ENCODE measurements at regions not wholly inside any gene's neighbourhood (a gene's known extent, or its start where the extent isn't known, plus 50 kb on each side); places are given as distances from the start of the nearest gene placed in this dataset.

DNA sequence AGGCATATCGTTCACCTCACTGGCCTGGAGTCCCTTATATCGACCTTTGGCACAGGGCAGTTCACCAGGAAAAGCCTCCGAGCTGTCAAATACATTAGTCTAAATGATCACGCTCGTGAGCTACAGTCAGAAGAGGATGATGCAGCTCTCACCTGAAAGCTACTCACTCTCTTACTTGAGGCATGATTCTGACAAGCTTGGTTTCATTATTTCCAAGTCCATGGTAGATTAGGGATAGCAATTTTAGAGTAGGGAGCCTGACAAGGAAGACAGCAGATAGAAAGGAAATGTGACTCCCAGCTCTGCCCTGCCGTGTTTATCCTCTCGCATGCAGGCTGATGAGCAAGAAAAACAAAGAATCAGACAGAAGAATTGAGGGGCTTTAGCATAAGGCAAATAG, 98.0 kb upstream of the MAP1B start:
- DNase-seq: no peak

DNA sequence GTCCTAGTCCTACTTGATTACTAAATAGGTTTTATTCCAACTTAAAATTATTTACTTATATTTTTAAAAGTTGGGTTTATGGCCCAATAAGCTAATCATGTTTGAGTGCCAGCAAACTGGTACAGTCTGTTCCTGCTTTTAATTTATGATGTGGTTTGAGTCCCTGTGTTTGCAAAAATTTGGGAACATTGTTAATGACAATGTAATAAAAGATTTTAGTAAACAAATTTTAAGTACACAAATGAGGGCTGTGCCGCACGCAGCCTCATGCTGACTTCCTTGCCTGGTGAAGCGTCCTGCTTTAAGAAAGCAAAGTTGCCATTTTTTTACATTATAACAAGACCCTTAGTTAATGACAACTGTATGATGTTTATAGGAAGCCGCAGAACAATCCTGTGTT, 96.8 kb upstream of the MAP1B start:
- no peak for DNase-seq

DNA sequence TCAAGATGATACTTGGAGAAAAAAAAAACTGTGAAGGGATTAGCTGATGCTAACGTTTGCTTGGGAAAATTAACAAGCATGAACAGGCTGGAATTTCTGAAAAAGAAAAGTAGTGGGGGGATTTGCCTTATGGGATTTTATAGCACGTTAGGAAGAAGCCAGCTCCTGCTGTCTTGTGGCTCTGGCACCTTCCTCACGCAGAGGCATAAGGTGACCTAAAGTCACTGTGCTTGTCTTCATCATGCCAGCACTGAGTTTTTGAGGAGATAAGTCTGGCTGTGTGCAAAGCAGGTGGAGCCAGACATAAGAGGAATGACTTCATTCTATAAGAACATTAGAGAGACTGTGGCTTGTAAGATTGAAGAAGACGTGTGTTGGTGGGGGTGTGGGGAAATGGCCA, 94.4 kb upstream of the MAP1B start:
- no peak for DNase-seq

DNA sequence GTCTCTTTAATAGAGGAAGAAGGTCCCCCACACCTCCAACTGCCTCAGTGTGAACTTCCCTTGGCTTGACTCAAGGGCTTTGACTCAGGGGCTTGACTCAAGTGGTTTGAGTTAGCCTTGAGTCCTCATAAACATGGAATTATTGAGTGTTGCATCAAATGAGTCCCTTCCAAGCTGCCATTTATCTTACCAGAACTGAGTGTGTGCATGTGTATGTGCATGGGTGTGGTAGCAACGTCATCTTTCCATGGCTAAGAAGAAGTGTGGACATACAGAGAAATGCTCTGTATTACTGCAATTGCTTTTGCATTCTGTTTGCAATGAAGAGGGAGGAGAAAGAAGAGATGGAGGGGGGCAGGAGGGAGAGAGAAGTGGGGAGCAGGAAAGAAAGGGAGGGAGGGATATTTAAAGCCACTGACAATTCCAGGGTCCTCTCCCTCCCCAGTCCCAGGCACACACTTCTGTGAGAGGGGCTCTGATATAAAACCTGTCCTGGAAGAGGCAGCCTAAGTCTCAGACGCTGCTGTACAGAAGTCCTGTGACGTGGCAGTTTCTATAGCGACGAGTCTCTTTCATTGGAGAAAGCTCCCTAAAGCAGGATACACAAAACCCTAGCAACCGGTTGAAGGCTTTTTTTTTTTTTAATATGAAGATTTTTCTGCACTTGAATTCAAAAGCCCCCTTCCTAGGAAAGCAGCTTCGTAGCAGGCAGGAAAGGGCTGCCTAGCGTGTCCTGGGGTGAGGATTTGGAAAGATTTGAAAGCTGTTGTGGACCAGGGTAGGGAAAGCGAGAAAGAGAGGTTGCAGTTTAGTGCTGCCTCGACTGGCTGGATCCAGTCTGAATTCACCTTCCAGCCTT, 93.3 kb upstream of the MAP1B start:
- DNase-seq: no peak

DNA sequence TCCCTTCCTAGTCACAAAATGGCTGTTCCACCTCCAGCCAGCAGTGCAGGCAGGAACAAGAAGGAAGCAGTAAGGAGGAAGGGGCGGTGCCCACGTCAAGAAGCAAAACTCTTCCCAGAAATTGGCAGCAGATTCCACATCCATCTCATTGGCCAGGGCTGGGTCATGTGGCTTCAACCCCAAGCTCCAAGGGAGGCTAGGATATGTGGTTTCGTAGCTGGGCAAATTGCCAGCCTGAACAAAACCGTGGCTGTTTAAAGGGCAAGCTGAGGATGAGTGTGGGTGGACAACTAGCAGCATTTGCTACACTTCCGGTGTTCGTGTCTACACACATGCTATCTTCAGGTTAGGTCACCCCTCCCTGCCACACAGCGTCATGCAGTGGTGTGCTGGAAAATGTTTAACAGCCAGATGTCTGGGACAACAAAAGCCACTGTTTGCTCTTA, 92.1 kb upstream of the MAP1B start:
- DNase-seq: no peak

DNA sequence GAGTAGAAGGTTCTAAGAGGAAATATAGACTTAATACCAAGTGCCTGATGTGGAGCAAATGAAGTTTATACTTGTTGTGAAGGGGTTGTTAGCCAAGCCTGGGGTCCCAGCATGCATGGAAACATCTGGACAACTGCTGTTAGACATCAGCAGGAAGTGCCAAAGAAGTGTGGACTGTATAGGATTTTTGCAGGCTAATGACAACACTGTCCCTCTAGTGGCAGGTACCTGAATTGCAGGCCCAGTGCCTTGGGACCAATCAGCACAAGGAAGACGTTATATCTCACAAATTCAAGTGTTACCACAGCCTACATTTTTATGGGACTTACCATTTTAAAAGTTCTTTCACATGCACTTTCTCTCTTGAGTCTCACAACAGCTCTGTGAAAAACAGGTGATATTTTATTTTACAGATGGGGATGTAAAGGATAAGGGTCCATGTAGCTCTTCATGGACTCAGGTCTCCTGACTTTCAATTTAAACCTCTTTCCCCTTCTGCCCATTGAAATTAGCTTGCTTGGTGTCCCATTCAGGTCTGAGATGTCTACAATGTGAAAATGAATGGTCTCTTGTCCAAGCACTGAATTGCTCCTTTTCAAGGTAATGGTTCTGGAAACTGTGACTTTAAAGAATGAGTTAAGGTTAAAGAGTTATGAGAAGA, 89.0 kb upstream of the MAP1B start:
- DNase-seq: peak; percentile 13 to 38

DNA sequence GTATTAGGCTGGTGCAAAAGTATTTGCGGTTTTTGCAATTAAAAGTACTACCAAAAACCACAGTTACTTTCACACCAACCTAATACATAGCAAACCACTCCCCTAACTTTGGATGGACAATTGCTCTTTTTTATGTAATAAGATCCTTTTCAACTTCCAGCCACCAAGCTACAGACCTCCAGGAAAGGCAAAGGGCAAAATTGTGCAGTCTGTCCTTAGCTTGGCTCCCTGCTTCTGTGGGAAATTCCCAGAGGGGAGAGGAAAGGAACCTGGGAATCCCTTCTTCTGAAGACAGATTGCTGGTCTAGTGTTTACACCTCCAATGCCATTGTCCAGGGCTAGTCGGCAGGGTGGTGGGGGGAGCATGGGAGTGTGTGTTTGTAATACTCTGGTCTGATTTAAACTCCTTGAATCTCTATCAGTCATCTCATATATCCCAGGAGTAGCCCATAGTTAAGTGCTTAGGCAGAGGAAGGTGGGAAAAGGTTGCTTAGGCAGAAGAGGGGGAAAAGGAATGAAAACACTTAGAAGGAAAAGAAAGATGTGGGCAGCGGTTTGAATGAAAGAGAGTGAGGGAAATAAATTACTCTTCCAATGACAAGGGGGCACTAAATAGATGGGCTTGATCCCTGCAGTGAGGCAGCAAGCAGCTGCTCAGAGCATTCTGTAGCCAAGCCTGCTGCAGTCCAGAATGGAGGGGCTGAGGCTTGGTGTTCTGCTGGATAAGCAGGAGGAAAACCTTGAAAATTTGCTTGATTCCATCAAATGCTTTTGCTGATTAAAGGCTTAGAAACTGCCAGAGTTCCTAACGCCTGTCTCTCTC, 86.9 kb upstream of the MAP1B start:
- no peak for DNase-seq

DNA sequence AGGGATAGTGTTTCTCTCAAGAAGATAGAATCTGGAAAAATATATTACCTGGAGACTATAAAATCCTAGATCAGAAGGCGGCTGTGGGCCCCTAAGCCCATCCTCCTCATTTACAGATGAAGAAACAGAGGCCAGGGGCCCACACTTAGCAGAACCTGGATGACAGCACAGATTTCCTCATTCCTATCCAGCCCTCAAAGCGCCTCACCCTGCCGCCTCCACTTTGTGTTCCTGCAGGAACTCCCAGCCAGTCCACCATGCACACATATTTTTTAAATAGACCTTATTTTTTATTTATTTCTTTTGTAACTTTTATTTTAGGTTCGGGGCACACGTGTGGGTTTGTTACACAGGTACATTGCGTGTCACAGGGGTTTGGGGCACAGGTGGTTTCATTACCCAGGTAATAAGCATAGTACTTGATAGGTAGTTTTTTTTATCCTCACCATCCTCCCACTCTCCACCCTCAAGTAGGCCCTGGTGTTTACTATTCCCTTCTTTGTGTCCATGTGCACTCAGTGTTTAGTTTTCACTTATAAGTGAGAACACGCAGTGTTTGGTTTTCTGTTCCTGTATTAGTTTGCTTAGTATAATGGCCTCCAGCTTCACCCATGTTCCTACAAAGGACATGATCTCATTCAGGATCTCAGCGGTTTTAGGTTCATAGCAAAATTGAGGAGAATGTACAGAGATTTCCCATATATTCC, 85.5 kb upstream of the MAP1B start:
- no peak for DNase-seq

DNA sequence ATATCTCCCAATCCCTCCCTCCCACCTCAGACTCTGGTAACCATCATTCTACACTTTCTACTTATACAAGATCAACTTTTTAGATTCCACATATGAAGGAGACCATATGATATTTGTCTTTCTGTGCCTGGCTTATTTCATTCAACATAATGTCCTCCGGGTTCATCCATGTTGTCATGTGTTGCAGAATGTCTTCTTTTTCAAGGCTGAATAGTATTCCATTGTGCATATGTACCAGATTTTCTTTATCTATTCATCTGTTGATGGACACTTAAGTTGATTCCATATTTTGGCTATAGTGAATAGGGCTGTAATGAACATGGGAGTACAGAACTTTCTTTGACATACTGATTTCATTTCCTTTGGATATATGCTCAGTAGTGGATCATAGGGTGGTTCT, 78.9 kb upstream of the MAP1B start:
- DNase-seq: no peak

DNA sequence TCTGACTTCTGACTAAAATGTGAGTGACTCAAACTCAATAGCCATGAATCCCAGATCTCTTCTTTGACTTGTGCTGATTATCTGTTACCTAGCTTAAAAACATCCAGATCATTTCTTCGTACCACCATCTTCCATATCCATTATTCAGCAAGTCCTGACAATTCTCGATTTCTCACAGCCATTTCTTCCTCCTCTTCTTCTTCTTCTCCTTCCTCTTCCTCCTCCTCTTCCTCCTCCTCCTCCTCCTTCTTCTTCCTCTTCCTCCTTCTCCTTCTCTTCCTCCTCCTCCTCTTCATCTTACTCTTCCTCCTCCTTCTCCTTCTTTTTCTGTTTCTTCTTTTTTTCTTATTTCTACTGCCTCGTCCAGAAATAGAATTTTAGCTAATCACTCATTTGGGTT, 77.0 kb upstream of the MAP1B start:
- no peak for DNase-seq

DNA sequence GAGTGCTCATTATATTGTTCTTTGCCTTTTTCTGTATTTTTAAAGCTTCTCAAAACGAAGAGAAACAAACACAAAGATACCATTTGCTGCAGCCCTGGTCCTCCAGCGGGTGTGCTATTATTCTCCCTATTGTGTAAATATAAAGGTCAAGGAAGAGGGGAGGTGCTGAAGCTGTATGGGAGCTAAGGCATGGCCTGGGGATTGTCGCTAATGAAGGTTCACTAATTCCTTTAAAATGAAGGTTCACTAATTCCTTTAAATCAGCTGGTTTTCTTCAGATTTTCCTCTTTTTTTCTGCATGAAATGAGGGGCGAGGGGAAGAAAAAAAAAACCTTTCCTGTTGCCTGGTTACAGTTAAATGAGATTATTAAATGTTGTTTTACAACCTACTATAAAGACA, 74.5 kb upstream of the MAP1B start:
- no peak for DNase-seq

DNA sequence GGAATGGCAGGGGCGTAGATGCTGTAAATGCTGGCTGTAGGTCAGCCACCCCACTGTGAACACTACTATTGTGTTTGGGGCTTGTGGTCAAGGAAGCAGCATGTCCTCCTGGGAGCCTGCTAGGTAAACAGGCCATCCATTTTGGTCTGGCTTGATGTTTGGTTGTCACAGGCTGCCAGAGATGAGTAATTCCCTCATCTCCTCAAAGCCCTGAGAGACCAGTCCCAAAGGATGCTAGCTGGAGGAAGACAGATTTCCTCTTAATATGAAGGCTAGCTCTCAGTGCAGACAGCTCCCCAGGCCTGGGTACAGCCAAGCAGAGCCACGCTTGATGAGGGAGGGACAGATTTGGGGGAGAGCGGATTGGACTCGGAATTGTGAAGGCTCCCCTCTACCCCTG, 72.5 kb upstream of the MAP1B start:
- DNase-seq: no peak

DNA sequence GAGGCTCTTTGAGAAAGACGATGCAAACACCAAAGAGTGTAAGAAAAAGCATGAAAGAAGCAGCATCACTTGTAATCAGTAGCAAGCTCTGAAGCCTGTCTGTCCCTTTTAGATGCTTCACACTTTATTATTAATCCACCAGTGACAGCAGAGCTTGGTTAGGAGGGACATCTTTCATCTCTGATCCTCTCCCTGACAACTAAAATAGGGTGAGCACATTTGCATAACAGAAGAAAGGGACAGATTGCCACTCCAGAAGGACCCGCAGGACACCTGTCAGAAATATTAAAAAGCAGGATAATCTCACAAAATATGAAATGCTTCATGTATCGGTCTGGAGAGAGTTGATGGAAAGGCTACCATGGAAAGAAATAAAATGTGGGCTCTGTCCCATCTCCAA, 71.4 kb upstream of the MAP1B start:
- no peak for DNase-seq

DNA sequence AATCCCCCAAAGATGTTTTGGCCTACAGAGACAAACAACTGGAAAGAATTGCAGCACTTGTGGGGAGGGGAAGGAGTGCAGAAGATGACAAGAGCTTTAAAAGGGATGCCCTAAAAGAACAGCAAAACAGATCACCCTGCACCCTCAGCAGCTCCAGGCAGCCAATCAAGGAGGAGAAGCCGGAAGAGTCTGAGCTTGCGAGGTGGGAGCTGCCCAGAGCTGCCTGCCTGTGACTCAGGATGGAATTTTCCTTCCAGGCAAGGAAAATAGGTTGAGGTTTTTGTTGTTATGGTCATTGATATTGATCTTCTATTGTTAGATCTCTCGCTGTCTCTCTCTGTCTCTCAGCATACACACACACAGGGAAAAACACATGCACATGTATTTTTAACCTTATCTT, 70.3 kb upstream of the MAP1B start:
- no peak for DNase-seq

DNA sequence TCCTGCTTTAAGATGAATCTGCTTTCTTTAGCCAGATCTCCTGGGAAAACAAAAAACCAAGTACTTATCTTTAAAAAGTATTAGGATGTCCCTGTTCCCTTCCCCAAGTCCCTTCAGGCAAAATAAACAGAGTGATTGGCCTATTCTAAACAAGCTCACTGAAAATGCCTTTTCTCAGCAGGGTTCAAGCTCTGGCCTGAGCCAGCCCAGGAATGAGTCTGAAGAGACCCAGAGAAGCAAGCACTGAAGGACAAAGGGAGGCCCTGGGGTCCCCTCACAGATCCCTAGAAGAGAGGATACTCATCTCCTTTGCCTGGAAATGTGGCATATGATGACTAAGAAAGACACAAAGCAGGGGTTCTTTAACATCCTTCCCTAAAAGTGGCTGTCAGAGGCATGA, 66.8 kb upstream of the MAP1B start:
- no peak for DNase-seq

DNA sequence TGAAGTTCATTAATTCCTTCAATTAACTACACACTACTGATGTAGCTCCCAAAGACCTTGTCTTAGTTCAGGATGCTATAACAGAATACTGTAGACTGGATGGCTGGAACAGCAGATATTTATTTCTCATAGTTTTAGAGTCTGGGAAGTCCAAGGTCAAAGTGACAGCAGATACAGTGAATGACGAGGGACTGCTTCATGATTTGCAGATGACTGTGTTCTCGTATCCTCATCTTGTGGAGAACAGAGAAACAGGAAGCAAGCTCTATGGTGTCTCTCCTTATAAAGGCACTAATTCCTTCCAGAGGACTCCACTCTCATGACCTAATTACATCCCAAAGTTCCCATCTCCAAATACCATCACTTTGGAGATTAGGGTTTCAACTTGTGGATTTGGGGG, 65.6 kb upstream of the MAP1B start:
- DNase-seq: no peak

DNA sequence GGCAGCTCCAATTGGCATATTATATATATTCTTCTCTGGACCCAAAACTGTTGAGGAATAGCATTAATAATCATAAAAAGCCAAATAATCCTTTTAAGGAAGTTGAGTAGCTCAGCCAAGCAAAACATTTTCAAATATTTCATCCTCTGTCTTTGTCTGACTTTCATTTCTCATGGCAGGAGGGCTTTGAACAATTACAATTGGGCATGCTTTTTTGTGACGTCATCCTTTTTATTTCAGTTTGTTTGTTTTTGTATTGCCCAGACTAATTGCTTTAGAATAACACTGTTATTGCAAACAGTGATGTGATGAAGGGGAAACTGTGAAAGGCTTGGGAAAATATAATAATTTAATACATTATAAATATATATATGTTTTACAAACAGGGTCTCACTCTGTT, 65.2 kb upstream of the MAP1B start:
- no peak for DNase-seq

DNA sequence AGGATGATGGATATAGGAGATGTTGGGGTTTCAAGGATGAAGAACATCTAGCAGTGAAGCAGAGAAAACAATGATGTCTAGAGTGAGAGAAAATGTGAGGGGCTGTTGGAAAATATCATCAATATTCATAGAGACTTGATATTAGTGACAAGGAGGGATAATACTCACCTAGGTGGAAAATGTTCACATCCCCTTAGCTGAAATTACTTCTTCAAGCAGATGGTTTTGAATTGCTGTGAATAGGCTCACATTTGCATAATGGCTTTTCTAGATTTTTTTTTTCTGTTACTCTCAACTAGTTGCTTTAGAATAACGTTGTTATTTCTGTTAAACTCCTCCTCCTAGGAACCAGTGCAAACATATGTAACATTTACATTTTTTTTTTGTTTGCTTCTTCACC, 61.6 kb upstream of the MAP1B start:
- DNase-seq: no peak

DNA sequence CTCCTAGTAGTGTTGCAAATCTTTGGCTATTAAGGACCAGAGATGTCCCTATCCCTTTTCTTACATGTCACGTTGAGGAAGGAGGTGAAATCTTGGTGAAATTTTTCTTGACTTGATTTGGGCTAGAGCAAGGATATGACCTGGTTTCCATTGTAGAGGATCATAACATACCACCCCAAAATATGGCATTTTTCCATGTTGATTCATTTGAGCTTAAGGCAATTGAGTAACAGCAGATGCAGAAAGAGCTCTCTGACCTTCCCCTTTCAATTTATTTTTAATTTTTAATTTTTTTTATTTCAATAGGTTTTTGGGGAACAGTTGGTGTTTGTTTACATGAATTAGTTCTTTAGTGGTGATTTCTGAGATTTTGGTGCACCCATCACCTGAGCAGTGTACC, 61.2 kb upstream of the MAP1B start:
- no peak for DNase-seq

DNA sequence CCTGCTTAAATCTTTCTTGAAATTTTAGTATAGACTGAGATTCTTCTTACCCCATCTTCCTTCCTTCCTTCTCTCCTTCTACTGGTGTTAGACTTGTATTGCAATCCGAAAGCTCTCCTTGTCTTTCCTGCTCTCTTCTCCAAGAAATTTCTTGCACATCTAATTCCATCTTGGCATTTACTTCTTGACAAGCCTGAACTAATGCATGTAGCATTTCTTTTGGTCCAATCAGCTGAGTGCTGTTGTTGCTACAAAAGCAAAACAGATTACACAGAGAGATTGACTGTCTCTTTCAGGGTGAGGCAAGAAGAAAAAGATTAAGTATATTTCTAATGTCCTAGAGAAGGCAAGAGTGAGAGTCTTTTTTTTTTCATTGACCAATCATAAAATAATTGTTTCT, 51.6 kb upstream of the MAP1B start:
- DNase-seq: no peak
